ENCODE measurements at regions not wholly inside any gene's neighbourhood (a gene's known extent, or its start where the extent isn't known, plus 50 kb on each side); places are given as distances from the start of the nearest gene placed in this dataset.
"Not testable (repeated sequence)": the region's sequence is repeated elsewhere in the genome, so short reads cannot be mapped to it uniquely, and the experiment has no call there.

DNA sequence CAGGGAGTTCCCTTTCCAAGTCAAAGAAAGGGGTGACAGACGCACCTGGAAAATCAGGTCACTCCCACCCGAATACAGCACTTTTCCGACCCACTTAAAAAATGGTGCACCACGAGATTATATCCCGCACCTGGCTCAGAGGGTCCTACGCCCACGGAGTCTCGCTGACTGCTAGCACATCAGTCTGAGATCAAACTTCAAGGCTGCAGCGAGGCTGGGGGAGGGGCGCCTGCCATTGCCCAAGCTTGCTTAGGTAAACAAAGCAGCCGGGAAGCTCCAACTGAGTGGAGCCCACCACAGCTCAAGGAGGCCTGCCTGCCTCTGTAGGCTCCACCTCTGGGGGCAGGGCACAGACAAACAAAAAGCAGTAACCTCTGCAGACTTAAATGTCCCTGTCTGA lies 277.8 kb upstream of the ARHGAP42 start:
- H3K4me3 ChIP-seq (ENCODE audit: low read depth, low read length); DNase-seq (ENCODE audit: low read depth): not testable (repeated sequence)

DNA sequence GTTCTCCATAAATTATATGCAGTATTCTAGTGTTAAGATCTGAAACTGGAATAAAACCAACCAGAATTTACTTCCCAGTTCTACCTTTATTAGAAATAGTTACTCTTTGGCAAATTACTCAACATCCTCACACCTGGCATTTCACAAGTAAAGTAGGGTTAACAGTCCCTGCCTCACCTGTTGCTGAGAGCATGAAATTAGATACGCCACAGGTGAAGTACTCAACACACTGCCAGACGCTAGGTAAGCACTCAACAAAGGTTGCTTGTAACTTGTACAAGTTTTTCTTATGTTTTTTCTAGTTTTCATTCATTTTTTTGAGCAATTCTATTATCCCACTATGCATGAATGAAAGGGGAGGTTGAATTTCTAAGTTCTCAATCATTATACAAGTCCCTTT lies 267.6 kb upstream of the ARHGAP42 start:
- no peak for DNase-seq (ENCODE audit: low read depth)
- H3K4me3 ChIP-seq (ENCODE audit: low read depth, low read length), result no peak overlapping the region
- TF ChIP-seq, protein P1, sequence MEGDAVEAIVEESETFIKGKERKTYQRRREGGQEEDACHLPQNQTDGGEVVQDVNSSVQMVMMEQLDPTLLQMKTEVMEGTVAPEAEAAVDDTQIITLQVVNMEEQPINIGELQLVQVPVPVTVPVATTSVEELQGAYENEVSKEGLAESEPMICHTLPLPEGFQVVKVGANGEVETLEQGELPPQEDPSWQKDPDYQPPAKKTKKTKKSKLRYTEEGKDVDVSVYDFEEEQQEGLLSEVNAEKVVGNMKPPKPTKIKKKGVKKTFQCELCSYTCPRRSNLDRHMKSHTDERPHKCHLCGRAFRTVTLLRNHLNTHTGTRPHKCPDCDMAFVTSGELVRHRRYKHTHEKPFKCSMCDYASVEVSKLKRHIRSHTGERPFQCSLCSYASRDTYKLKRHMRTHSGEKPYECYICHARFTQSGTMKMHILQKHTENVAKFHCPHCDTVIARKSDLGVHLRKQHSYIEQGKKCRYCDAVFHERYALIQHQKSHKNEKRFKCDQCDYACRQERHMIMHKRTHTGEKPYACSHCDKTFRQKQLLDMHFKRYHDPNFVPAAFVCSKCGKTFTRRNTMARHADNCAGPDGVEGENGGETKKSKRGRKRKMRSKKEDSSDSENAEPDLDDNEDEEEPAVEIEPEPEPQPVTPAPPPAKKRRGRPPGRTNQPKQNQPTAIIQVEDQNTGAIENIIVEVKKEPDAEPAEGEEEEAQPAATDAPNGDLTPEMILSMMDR (IDR thresholded peaks at IDR 0.05; ENCODE audit: low read depth, low read length), result no peak

DNA sequence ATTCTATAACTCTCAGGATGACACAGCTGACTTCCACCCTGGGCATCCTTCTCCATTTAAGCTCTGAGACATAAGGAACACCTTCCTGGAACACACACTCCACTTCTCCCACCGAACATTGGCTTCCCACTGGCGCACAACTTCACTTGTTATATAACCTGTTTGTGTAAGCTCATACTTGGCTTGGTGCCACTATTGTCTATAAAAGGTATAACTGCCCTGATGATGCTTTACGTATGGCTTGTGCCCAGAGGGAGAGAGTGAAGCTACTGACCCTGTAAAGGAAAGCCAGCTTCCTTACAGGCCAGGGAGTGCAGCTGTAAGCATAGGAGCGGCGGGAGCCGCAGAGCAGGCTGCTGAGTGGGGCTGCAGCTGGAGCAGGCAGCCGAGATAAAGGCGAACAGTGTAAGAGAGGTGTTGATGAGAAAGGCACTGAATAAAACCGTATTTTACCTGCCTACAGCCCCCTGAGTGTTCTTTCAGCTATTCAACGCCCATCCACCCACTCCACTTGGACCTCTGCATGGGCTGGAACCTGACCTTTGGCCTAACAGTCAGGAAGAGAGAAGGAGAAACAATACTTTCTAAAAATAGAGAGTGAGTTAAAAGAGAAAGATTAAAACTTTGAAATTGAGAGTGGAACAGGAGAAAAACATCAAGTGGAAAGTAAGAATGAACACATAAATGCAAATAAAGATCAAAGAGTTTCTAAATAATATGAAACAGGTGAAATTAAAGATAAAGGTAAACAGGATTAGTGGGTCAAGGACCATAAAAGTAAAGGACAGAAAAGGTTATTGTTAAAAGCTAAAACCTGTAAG lies 252.1 kb upstream of the ARHGAP42 start:
- DNase-seq (ENCODE audit: low read depth), result no peak
- no peak overlapping the region for H3K4me3 ChIP-seq (ENCODE audit: low read depth, low read length)

DNA sequence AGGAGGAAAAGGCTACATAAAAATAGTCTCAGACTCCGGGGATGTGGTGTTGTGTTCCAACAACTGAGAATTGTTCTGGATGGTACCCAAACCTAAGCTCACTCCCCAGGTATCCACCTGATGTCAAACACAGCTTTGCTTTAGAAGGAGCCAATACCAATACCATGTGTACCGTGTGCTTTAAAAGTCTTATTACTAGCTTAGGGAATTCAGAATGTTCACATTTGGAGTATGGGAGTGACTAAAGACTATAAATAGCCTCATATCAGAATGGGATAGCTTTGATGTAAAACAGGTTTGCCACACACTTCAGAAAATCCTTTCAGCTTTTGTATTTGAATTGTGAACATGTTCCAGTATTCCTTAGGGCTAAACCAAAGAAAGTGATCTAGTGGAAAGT lies 248.7 kb upstream of the ARHGAP42 start:
- TF ChIP-seq MYC (IDR thresholded peaks at IDR 0.05; ENCODE audit: low read depth, low read length) (no peak), POLR2A (IDR thresholded peaks at IDR 0.05; ENCODE audit: extremely low read depth, insufficient read length) (no peak)
- TF ChIP-seq, protein P2, sequence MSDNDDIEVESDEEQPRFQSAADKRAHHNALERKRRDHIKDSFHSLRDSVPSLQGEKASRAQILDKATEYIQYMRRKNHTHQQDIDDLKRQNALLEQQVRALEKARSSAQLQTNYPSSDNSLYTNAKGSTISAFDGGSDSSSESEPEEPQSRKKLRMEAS (IDR thresholded peaks at IDR 0.05; ENCODE audit: low read depth, low read length), result no peak
- TF ChIP-seq, protein P1 (IDR thresholded peaks at IDR 0.05; ENCODE audit: low read depth, low read length), result no peak
- no peak for DNase-seq (ENCODE audit: low read depth)
- no peak overlapping the region for H3K4me3 ChIP-seq (ENCODE audit: low read depth, low read length)

More for the DNA sequence above, 252.1 kb upstream of the ARHGAP42 start:
- no peak for TF ChIP-seq POLR2A (IDR thresholded peaks at IDR 0.05; ENCODE audit: extremely low read depth, insufficient read length)
- no peak for TF ChIP-seq MYC (IDR thresholded peaks at IDR 0.05; ENCODE audit: low read depth, low read length)
- TF ChIP-seq, protein P1 (IDR thresholded peaks at IDR 0.05; ENCODE audit: low read depth, low read length), result no peak
- TF ChIP-seq, protein P2 (IDR thresholded peaks at IDR 0.05; ENCODE audit: low read depth, low read length), result no peak

DNA sequence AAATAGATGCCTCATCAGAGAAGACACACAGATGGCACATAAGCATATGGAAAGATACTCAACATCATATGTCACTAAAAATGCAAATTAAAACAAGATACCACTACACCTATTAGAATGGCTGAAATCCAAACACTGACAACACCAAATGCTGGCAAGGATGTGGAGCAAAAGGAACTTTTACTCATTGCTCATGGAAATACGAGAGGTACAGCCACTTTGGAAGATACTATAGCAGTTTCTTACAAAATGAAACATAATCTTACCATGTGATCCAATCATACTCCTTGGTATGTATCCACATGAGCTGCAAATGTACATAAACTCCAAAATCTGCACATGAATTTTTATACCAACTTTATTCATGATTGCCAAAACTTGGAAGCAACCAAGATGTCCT lies 246.0 kb upstream of the ARHGAP42 start:
- DNase-seq (ENCODE audit: low read depth), result no peak
- TF ChIP-seq POLR2A (IDR thresholded peaks at IDR 0.05; ENCODE audit: extremely low read depth, insufficient read length), result no peak
- TF ChIP-seq, protein P1 (IDR thresholded peaks at IDR 0.05; ENCODE audit: low read depth, low read length), result no peak
- no peak overlapping the region for H3K4me3 ChIP-seq (ENCODE audit: low read depth, low read length)

DNA sequence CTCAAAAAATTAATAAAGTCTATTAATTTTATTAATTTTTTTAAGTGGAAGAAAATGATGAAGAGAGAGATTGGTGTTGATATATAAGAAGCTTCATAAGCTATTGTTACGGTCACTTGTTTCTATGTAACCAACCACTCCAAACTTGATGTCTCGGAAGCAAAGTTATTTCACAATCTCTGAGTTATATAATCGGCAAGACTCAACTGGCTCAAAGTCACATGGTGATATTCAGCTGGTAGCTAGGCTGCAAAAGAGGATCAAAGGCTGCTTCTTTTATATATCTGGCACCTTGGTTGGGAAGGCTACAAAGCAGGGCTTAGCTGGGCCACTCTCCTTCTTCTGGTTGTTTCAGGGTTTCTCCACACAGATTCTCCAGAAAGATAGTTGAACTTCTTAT lies 245.1 kb upstream of the ARHGAP42 start:
- peak; percentile 22 for DNase-seq (ENCODE audit: low read depth)
- H3K4me3 ChIP-seq (ENCODE audit: low read depth, low read length), result no peak overlapping the region

DNA sequence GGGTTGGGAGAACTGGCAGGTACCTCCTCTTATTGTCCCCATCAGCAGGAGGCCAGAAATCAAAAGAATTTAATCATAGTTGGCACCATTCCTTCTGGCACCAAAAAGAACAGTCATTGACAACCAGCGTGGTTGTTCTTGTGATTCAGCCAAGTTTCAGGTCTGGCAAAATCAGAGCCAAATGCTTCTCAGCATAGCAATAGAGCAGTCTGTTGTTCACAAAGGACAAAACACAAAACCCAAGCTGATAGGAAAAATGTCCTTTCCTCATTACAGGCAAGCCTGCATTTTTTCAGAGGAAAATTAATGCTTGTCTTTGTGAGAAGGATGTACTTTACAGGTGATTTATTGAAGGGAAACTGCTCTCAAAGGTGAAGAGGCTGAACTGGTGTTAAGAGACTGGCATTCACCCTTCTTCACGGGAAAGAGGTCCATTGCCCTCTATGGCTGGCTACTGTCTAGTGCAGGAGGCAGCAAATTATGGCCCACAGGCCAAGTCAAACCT lies 241.8 kb upstream of the ARHGAP42 start:
- H3K4me3 ChIP-seq (ENCODE audit: low read depth, low read length), result no peak overlapping the region
- TF ChIP-seq MYC (IDR thresholded peaks at IDR 0.05; ENCODE audit: low read depth, low read length), result no peak
- TF ChIP-seq POLR2A (IDR thresholded peaks at IDR 0.05; ENCODE audit: extremely low read depth, insufficient read length), result no peak
- TF ChIP-seq, protein P1 (IDR thresholded peaks at IDR 0.05; ENCODE audit: low read depth, low read length), result no peak
- TF ChIP-seq, protein P2 (IDR thresholded peaks at IDR 0.05; ENCODE audit: low read depth, low read length), result no peak
- no peak for DNase-seq (ENCODE audit: low read depth)

More for the DNA sequence above, 245.1 kb upstream of the ARHGAP42 start:
- no peak for TF ChIP-seq POLR2A (IDR thresholded peaks at IDR 0.05; ENCODE audit: extremely low read depth, insufficient read length)
- TF ChIP-seq, protein P2 (IDR thresholded peaks at IDR 0.05; ENCODE audit: low read depth, low read length), result peak; percentile 65

DNA sequence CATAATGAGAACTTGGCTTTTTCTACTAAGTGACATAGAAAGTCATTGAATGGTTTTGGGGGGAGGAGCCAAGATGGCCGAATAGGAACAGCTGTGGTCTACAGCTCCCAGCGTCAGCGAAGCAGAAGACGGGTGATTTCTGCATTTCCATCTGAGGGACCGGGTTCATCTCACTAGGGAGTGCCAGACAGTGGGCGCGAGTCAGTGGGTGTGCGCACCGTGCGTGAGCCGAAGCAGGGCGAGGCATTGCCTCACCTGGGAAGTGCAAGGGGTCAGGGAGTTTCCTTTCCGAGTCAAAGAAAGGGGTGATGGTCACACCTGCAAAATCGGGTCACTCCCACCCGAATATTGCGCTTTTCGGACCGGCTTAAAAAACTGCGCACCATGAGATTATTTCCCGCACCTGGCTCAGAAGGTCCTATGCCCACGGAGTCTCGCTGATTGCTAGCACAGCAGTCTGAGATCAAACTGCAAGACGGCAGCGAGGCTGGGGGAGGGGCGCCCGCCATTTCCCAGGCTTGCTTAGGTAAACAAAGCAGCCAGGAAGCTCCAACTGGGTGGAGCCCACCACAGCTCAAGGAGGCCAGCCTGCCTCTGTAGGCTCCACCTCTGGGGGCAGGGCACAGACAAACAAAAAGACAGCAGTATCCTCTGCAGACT lies 235.2 kb upstream of the ARHGAP42 start:
- H3K4me3 ChIP-seq (ENCODE audit: low read depth, low read length); DNase-seq (ENCODE audit: low read depth): not testable (repeated sequence)
